ENCODE measurements at regions not wholly inside any gene's neighbourhood (a gene's known extent, or its start where the extent isn't known, plus 50 kb on each side); places are given as distances from the start of the nearest gene placed in this dataset.

DNA sequence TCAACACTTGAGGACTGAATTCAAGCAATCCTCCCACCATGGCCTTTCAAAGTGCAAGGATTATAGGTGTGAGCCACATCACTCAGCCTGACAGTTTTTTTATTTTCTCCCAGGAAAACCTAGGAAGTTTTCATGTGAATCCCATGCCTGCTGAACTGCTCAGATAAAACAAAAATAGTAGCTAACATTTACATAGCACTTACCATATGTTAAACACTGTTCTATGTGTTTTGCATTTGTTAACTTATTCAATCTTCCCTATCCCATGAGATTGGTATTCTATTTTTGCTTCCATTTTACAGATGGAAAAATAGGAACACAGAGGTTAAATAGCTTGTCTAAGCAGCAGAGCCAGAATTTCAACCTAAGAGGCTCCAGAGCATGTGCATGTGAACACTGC, 157.4 kb upstream of the KCTD1 start:
- H3K27ac ChIP-seq = no peak overlapping the region
- DNase-seq (ENCODE audit: low read depth, low spot score) = no peak

DNA sequence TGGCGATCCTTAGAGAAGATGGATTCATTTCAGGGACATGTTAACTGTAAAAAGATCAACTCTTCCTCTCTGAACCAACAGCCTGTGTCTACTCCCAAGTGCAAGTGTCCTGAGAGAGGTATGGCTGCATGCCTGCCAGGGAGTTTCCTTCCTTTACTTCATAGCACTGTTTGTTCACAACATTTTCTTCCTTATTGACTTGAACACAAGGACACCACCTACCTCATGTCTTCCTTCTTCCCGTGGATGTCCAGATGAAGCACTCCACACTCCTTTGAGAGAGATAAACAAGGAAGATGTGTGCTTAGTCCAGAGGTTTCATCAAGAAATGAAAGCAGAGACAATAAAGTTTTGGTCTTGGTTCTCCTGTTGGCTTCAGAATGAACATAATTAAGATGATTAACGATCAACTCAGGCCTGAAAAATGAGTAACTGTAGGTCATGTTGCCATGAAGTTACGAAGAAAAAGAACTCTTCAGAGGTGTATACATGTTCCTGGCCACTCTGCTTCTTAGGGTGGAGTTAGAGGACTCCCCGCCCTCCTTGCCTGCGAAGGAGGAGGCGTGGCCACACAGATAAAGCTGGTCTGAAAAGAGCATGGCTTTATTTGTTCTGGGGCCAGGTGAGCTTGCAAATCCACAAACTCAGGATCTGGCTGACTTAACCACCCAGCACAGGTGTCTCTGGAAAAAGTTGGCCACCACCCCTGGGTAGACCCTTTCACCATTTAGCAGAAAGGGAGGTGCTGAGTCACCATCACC, 155.0 kb upstream of the KCTD1 start:
- no peak for DNase-seq (ENCODE audit: low read depth, low spot score)
- H3K27ac ChIP-seq = no peak overlapping the region

DNA sequence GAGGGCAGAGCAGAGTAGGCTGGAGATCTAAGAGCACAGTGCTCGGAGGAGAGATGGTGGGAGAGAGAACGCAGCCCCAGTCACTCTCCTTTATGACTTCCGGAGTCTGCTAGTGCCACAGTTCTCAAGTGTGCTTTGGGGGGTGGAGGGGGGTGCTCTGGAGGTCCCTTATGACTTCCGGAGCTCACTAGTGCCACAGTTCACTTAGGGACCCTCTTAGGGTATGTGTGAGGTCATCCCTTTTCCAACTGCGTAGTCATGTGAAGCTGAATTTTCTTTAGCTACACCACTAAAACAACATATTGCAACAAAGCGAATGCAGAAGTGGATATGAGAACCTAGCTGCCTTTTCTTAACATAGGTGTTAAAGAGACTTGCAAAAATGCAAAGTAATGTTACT, 153.7 kb upstream of the KCTD1 start:
- no peak overlapping the region for H3K27ac ChIP-seq

DNA sequence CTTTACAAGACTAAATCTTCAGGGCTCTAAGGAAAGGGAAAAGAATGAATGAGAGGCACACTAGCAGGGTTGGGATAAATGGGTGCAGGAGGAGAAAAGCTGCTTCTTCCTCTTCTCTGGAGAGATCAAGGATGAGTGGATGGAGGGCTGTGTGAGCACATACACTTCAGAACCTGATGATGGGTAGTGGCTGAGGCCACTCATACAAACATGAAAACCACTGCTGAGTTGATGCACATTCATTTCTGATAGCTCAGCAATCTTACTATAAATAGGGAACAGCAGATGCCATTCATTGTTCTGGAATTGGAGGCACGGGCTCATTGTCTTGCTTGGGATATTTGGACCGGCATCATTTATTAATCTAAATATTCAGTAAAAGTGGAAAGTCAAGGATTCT, 152.4 kb upstream of the KCTD1 start:
- no peak overlapping the region for H3K27ac ChIP-seq
- DNase-seq (ENCODE audit: low read depth, low spot score) = no peak

More for the DNA sequence above, 153.7 kb upstream of the KCTD1 start:
- DNase-seq (ENCODE audit: low read depth, low spot score) = no peak

DNA sequence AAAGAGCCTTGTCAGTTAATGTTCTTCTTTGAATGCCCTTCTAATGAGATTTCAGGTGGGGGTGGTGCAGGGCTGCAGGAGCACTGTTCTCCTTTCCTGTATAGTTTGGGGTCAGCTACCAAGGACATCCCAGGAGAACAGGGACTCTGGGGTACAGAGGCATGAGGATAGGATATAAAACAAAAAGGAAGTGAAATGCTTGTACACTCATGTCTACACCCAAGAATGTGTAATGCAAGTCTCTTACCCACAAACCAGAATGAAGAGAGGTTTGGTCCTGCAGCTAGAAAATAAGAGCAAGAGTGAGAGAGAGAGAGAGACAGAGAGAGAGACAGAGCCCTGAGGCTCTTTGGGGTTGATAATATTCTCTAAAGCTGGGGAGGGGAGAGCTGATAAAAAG, 151.8 kb upstream of the KCTD1 start:
- DNase-seq (ENCODE audit: low read depth, low spot score) = no peak
- no peak overlapping the region for H3K27ac ChIP-seq

DNA sequence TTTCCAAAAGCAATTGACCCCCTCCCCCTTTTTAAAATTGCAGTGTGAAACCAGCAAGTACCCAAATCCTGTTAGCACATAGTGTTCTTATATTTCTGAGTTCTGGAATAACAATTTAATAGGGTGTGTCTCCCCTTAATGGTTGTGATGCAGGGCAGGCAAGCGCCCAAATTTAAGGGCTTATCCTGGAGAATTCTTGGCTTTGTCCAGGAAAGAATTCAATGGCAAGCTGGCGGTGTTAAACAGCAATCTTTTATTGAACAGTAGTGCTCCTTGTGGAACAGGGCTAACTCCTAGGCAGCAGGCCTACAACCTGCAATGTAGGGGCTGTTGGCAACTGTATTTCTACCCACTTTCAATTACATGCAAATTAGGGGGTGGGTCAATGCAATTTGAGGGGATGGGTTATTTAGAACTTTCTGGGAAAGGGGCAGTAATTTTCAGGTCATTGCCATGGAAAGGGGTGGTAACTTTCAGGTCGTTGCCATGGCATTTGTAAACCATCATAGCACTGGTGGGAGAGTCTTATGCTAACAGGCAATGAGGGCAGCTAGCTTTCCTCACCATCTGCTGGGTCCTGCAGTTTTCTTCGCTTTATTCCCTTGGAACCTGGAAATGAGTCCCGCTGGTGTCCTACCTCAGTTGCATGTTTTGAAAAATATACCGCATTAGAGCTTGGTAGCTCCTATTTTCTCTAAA, 149.0 kb upstream of the KCTD1 start:
- H3K27ac ChIP-seq = no peak overlapping the region
- no peak for DNase-seq (ENCODE audit: low read depth, low spot score)

DNA sequence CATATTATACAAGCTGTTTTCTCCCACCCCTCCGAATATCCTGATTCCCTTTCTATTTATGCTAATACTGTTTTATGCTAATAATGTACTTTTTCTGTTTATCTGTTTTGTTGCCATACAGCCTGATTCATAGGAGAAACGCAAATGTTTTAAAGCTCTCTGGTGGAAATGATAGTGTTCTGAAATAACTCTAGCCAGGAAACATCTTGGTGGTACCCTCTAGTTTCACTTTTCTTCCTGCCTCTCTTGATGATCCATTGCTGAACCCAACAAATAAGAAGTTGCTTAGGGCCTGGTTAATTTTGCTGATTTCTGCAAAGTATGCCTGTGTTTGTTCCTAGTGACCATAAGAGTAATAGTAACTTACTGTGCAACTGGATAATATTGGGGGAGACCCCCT, 148.4 kb upstream of the KCTD1 start:
- DNase-seq (ENCODE audit: low read depth, low spot score) = no peak
- no peak overlapping the region for H3K27ac ChIP-seq

DNA sequence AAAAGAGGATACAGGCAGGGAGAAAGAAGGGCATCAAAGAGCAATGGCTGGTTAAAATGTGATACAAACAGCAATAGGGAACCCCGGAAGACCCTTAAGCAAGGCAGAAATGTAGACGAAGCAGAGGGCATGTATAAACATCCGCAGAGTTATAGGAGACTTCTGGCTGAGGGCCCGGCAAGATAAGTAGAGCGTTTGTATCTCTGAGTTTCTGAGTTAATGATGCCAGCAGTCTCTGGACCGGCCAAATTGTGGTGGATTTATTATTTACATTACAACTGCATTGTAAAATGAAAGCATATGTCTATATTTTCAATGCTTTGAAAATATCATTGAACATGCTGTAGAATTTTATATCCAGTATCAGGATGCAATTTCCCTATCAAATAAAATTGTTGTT, 148.0 kb upstream of the KCTD1 start:
- DNase-seq (ENCODE audit: low read depth, low spot score) = no peak
- no peak overlapping the region for H3K27ac ChIP-seq

DNA sequence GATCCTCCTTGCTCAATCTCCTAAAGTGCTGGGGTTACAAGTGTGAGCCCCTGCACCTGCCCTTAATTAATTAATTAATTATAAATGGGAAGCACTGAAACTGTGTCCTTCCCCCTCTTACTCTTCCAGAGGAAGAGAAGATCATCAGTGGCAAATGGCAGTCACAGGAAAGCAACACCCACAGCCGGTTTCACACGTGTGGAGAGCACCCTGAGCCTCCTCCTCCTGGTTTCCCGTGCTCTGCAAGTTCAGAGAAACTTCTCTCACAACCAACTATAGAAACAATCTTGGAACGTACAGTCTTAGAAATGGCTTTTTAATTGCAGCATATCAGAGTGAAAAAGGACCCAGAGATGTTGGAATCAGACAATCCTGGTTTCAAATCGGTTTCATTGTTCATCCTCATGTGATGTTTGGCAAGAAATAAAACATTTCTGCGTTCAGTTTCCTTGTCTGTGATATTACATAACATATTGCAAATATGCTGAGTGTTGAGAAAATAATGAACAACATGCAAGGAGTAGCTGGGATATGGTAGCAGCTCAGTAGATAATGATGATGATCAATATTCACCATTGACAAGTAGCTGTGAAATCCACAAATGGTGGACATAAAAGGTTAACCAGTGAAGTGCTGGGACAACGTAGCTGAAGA, 141.0 kb upstream of the KCTD1 start:
- no peak overlapping the region for H3K27ac ChIP-seq
- DNase-seq (ENCODE audit: low read depth, low spot score) = no peak

DNA sequence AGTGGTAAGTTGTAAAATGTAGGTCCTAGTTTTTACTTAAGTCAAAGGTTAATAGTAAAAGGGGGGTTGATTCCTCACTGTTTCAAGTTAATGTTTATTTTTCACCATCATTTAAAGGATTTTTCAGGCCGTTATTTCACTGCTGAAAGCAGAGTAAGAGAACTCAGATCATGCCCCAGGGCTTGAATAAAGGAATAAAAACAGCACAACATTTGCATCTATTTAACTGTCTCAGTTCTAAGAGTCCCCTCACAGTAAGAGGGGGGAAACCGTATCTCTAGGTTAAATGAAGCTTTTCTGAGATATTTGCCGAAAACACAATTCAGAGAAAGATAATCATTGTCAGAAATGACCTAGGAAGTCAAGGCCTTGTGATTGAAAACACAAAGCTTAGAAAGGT, 138.2 kb upstream of the KCTD1 start:
- H3K27ac ChIP-seq = no peak overlapping the region
- no peak for DNase-seq (ENCODE audit: low read depth, low spot score)

DNA sequence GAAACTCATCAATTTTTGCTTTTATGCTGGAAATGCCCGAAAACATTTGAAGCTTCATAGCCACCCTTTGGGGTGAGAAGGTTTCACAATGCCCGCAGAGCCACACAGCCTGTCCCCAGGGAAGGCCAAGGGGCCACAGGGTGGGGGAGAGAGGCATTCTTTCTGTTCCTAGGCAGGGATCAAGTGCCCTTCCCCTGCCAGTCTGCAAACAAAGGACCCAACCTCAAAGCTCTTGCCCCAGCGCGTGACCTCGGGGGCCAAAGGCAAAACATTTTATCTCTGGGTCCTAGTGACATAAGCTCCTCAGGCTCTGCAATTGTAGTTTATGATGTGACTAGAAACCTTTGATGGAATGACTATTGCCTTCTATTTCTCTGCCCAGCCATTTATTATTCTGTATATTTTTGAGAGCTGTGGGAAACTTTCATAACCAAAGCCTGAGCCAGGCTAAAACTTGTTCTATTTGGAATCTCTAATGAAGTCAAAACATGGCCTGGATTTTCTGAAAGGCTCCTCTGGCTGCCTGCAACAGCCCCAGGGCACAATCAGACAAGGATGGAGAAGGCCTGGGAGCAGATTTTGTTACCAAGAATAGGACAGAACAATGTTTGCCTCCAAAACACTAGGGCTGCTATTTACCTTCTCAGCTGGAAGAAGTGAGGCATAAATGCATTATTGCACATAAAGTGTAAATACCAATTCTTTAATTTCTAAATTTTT, 137.2 kb upstream of the KCTD1 start:
- no peak for DNase-seq (ENCODE audit: low read depth, low spot score)
- no peak overlapping the region for H3K27ac ChIP-seq

DNA sequence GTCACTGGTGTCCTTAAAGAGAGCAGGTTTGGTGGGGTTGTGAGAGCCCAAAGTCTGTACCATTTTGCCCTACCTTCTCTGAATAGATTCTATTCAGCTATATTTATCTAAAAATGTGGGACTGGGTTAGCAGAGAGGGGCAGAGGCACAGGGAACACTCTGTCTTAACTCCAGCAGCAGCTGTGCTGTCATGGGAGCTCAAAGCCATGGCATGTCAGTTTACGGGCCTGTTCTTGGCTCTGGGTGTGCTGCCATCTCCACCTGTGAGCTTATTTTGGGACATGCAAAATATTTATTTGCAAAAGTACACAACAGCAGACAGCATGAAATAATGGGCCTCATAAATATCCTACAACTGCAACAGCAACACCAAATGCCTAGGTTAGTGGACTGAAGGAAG, 129.6 kb upstream of the KCTD1 start:
- no peak overlapping the region for H3K27ac ChIP-seq
- no peak for DNase-seq (ENCODE audit: low read depth, low spot score)

DNA sequence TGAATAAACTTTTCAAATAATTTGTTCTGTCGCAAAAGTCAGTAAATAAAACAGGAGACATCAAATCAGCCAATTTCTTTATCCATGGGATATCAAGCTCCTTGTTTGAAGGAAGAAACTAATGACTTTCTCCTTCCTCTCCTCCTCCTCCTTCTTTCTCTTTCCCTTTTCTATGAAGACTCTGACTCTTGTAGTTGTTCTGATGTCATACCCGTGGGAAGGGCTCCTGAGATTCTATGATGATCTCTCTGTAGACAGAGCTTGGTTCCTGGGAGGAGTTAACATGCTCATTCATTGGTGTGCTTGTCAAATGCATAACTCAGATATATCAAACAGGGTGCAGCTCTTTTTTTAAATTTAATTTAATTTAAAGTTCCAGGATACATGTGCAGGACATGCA, 118.7 kb upstream of the KCTD1 start:
- no peak for DNase-seq (ENCODE audit: low read depth, low spot score)
- H3K27ac ChIP-seq = no peak overlapping the region

DNA sequence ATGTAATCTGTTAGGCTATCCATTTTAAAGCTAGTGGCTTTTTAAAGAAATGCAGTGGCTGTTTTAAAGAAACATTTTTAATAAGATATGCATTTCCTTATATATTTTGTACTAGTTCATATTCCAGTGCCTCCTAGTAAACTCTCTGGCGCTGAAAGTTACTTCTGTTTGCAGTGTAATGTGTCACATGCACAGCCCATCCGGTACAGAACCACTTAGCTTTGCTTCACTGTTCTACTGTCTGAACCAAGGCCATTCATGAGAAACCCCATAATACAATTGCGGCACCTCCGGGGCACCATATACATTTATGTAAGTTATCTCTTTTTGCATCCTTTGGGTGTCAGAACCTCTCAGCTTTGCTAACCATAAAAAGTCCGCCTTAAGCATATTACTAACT, 114.6 kb upstream of the KCTD1 start:
- DNase-seq (ENCODE audit: low read depth, low spot score) = no peak

DNA sequence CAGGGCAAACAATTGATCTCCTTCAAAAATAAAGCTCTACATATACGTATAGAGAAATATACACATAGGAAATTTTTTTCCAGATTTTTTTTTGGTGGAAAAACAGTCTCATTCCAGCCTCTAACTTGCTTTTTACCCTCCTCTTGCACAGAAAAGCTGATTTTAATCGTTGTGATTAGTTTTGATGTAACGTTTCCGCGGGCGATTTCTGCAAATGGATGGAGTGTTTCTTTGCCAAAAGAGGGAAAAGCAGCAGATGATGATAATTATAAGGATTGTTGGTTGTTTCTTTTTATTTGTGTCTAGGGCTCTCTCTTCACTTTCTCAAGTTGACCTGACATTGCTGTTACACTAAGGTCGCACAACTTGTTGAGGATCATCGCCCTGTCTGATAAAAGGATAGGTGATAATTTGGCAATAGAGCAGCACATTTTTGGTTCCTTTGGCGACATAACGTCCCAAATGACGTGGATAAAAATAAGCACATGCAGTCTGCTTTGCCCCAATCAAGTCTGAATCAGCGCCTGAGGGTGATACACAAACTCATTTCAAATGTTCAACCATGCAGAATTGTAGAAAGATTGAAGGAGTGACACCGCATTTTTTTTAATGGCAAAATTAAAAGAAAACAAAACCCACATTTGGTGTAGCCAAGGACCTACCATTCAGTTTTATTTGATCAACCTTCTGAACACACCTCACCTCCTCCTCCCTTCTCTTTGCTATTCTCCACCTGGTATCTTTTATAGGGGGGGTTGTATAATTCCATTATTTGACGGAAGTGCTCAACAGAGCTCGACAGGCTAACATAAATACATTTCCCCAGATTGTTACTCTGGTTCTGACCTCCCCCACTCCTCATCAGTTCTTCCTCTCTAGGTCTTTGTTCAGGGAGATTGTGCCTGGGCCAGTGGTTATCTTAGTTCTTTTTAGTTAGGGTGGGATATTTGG, 109.6 kb upstream of the KCTD1 start:
- no peak for DNase-seq (ENCODE audit: low read depth, low spot score)
- no peak overlapping the region for H3K27ac ChIP-seq

More for the DNA sequence above, 114.6 kb upstream of the KCTD1 start:
- no peak overlapping the region for H3K27ac ChIP-seq

DNA sequence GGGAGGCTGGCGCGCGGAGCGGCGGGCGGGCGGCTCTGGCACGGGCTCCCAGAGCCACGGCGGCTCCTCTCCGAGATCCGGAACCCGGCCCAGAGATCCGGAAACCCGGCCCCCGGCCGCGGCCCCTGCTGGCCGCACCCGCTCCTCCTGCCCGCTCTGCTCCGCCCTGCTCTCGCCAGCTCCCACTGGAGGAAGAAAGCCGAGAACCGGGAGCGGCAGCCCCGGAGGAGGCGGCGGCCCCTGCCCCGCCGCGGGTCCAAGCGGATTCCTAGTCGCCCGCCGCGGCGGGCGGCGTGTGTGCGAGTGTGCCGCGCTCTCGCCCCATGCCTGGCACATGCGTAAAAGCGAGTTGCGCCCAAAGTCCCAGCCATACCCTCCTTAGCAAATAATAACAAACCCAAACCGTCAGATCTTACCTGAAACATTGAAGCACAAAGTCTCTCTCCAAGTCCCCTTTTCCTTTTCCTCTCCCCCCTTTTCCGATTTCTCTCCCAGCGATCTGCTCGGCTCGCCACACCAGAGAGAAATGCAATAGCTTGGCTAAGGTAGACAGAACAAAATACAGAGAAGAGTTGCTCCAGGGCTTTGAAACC, 108.7 kb upstream of the KCTD1 start:
- no peak for DNase-seq (ENCODE audit: low read depth, low spot score)
- peak overlapping the region; percentile 36 for H3K27ac ChIP-seq

DNA sequence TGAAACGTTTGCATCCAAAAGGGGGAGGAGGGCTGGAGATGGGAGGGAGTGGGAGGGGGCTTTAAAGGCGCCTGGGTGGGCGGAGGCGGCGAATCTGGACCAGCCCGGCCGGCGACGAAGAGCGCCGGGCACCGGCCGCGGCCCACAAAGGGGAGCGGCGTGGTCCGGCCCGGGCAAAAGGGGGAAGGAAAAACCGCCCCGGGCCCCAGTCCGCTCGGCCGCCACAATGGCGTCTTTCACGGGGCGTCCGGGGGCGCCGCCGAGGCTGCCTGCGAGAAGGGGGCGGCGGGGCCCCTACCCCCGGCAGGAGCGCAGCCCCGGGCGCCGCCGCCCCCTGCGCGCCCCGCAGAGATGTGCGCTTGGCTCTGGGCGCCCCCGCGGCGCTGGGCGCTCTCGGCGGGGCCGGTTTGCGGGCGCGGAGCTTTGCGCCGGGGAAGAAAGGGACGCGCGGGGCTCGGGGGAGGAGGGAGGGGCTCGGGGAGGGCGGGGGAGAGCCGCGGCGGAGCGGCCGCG, 108.1 kb upstream of the KCTD1 start:
- H3K27ac ChIP-seq = peak overlapping the region; percentile 36

DNA sequence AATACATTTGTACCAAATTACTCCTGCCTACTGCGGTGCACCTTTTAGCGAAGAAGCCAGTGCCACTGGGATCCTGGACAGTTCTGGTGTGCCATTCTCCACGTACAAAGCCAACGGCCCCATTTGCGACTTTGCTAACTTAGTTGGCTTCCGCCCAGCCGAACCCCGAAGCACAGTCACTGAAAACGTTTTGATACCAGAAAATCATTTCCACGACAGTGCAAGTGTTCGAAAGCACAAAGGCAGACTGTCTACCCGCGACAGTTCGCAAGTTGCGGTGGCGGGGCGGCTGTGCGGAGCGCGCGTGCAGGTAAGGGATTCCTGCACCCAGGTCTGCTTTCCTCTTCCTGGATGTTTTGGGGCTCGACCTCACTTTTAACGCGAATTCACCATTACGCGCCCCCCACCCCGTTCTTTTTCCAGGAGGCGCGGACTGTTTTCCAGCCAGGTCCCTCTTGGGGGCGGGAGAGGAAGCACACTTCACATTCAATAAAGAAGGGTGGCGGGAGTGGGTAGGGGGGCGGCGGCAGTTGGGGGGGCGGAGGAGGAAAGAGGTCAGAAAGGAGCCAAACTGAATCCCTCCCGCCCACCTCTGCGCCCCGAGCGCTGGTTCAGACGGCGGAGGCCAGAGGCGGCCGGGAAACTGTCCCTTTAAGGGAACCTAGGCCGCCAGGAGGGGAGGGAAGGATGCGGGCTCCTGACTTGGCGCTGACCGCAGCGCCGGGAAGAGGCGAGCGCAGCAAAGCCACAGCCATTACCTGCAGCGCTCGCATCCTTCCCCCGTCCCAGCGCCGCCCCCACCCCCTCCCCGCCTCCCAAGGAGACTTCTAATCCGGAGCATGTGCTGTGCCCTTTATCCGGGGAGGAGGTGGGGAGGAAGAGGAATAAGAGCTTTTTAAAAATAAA, 107.4 kb upstream of the KCTD1 start:
- peak overlapping the region; percentile 36 for H3K27ac ChIP-seq
- no peak for DNase-seq (ENCODE audit: low read depth, low spot score)

More for the DNA sequence above, 108.1 kb upstream of the KCTD1 start:
- DNase-seq (ENCODE audit: low read depth, low spot score) = no peak

Data from epithelial cell of prostate (primary cell).